HS-5 (cell line): ENCODE measurements at regions not wholly inside any gene's neighbourhood (a gene's known extent, or its start where the extent isn't known, plus 50 kb on each side); places are given as distances from the start of the nearest gene placed in this dataset.
"Not testable (repeated sequence)": the region's sequence is repeated elsewhere in the genome, so short reads cannot be mapped to it uniquely, and the experiment has no call there.

ENCODE experiments used
- DNase-seq: peaks from one replicate; pipeline ENCODE4 v3.0.0-alpha.2; 2012; ENCODE audit warnings: low read depth

DNA sequence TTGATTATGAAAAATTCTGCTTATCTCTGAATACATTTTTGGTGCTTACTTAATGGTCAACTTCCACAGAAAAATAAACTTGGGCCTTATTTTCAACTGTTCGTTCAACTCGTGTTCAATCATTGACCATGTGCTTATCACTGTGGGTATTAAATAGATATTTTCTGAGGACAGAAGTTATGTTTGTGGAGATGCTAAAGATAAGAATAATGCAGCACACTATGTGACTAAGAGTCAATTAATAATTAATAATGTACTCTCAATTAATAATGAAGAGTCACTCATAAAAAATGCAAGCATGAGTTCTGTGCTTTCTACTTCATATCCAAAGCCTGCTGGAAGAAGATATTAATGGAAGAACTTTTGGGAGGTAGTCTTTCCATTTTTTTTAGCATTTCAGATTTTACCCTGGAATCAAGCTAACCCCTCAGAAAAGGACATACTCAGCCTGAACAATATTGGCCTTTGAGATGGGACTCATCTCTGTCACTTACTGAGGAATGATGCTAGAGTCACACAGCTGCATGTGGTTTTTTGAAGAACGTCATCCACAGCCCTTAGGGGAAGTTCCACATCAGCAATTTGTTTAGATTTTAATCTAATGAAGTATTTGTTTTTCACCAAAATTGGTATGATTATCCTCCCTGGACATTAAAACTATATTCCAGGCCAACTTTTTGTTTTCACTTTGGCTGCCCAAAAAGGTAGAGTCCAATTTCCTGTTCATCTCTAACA lies 191.9 kb upstream of the CRIM1 start:
- no peak for DNase-seq

GRCh38 chr2:36157093-36157492 lies 198.5 kb upstream of the CRIM1 start:
- not testable (repeated sequence) for DNase-seq

DNA sequence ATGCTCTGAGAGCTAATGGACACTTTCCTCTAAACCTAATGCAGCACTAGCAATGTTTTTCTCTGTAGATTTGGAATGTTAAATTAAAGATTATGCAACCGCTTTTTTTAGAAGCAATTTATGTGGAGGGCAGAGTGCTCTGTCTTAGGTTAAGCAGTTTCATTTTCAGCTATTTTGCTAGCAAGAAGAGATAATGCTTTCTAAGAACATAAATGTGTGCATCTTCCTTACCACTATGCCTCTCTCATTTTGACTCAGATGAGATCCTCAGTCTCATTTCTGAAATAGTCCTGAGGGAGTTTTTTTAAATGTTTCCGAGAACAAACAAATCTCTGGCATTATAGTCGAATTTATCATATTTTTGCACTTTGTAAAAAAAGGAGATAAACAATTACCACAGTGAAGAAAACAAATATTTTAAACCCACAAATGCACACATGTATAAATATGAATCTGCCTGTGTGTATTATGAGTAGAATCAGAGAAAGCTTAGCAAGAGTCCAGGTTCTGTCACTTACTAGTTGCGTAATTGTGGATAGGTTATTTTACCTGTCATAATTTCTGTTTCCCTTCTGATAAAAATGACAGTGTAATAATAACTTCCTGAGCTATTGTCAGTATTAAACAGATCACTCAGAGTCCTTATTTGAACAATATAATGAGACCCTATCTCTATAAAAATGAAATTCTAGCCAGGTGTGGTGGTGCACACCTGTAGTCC lies 207.7 kb upstream of the CRIM1 start:
- no peak for DNase-seq

- DNase-seq = no peak
Observed at GRCh38 chr2:36146765-36147164, 208.8 kb upstream of the CRIM1 start.

DNA sequence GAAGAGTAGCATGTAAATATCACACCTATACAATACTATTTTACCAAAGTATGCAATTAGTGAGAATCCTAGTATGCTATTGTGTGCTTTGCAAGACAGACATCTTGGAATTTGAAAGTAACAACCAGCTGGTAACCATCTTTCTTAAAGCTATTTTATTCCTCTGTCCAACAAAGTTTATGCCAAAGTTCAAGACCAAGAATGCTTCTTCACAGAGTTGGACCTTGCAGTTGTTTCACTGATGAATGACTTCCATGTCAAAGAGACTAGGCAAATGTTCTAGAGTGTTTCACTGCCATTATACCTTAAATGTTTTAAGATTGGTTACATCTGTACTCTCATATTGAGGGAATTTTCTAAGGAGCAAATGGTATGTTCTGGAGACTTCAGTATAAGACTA lies 215.2 kb upstream of the CRIM1 start:
- DNase-seq = no peak

DNA sequence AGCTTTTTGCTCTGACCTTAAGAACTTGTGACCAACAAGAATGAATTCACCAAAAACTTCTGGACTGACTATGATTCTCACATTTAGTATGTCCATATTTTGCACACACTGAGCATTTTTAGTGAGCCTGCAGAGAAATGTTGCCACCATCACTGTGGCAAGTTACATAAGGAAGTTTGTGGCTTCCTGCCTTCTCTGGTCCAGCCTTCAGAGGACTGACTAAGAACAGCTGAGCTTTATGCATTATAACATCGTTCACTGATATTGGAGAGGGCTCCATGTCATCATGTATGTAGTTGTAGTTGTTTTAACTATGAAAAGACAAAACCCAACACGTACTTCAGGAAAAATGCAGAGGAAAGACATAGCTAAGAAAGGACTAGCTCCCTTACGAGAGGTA lies 218.0 kb upstream of the CRIM1 start:
- no peak for DNase-seq

DNA sequence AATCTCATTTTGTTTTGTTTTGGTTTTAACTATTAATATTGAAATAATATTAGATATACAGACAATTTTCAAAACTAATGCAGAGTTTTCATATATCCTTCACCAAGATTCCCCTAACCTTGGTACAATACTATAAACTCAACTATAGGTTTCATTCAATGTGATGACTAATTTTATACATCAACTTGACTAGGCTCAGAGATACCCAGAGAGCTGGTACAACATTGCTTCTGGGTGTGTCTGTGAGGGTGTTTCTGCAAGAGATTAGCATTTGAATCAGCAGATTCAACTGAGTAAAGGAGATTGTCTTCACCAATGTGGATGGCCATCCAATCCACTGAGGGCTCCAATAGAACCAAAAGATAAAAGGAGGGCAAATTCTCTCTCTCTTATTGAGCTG lies 221.3 kb upstream of the CRIM1 start:
- DNase-seq = no peak

DNA sequence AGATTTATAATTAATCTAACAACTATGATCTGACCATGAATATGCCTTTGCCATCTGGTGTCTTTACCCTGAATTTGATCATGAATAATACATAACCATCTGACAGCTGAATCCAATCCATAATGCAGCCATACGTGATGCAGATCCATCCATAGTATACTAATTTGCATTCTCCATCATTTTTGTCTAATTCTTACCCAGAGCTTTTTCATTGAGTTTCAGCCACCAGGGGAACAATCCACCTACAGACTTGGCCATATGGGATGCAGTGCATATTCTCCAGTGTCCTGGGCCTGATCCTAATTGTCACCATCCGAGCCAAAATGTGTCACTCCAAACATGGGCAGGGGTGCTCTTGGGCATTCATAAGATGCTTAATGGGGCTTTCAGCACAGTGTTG lies 227.2 kb upstream of the CRIM1 start:
- DNase-seq = no peak

GRCh38 chr2:36125702-36126101 lies 229.9 kb upstream of the CRIM1 start:
- no peak for DNase-seq

DNA sequence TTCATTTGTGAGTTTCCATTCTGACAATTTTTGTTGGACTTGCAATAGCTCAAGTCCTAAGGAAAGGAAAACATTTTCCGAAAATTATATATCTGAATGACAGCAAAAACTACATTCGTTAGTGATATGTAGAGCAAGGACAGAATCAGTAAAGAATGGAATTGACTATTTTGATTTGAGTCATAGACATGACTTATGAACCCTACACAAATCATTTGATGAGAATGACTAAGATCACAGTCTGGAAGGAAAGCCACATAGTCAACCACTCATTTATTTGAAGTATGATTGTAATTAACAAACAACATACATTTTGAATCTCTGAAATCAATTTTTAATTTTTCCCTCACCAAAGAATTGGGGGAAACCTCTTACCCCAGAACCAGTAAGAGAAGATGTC lies 231.6 kb upstream of the CRIM1 start:
- no peak for DNase-seq

- no peak for DNase-seq
Observed at GRCh38 chr2:36097022-36097421, 258.6 kb upstream of the CRIM1 start.

DNA sequence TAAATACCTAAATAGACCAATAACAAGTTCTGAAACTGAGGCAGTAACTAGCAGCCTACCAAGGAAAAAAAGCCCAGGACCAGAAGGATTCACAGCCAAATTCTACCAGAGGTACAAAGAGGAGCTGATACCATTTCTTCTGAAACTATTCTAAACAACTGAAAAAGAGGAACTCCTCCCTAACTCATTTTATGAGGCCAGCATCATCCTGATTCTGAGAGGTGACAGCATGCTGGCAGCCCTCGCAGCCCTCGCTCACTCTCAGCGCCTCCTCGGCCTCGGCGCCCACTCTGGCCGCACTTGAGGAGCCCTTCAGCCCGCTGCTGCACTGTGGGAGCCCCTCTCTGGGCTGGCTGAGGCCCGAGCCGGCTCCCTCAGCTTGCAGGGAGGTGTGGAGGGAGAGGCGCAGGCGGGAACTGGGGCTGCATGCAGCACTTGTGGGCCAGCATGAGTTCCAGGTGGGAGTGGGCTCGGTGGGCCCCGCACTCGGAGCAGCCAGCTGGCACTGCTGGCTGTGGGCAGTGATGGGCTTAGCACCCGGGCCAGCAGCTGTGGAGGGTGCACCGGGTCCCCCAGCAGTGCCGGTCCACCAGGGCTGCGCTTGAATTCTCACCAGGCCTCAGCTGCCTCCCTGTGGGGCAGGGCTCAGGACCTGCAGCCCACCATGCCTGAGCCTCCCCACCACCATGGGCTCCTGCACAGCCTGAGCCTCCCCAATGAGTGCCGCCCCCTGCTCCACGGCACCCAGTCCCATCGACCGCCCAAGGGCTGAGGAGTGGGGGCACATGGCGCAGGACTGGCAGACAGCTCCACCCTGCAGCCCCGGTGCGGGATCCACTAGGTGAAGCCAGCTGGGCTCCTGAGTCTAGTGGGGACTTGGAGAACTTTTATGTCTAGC lies 263.5 kb upstream of the CRIM1 start:
- DNase-seq = not testable (repeated sequence)

DNA sequence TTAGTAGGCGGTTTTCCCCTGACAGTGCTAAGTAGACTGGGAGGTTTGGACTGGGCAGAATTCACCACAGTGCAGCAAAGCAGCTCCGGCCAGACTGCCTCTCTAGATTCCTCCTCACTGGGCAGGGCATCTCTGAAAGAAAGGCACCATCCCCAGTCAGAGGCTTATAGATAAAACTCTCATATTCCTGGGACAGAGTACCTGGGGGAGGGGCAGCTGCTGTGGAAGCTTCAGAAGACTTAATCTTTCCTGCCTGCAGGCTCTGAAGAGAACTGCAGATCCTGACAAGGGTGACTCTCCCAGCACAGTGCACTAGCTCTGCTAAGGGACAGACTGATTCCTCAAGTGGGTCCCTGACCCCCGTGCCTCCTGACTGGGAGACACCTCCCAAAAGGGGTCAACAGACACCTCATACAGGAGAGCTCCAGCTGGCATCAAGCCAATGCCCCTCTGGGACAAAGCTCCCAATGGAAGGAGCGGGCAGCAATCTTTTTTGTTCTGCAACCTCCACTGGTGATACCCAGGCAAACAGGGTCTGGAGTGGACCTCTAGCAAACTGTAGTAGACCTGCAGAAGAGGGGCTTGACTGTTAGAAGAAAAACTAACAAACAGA lies 266.8 kb upstream of the CRIM1 start:
- DNase-seq = no peak

DNA sequence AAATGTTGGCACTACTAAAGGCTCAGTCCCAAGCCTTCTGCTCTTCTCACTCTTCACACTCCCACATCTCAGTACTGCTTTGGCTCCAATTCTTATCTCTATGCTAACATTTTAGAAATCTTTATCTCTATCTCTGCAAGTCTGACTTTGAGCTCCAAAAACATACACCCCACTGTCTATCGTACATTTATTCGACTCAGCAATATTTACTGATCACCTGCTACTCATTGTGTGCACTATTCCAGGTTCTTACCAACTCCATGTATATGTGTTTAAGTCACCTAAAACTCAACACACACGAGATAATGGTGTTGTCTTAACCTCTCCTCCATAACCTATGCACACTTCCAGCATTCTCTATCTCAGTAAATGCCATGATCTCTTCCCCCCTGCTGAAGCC lies 268.2 kb upstream of the CRIM1 start:
- DNase-seq = no peak

DNA sequence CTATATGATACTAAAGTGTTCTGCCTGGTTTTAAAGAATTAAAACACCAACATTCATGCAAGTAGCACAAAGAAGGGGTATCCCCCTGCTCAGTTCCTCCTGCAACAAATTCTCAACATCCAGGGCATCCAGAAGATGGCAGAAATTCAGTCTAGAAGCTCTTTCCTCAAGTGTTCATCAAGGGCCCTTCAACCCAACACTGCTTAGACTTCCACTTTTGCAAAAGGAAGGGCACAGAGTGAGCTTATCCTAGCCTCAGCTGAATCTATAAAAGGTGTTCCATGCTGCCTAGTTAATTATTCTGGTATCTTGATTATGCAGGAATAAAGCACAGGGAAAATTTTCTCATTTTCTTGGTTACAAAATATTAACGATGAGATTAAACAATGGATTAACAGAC lies 275.8 kb upstream of the CRIM1 start:
- DNase-seq = no peak

DNA sequence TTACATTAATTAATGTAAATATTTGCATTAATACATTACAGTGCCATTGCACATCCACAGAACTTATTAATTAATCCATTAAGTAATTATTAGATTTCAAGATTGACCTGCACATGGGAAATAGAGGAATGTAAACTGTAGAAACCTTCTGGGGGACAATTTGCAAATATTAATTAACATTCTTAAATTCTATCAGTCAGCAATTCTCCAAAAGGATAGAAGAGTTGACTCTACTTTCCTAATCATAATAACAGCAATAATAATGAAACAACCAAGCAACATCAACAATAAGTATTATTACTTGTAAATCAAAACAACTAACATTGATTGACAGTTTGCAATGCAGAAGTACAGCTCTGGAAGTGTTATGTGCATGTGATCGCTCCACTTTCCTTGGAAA lies 281.6 kb upstream of the CRIM1 start:
- no peak for DNase-seq

GRCh38 chr2:36071698-36072097 lies 283.9 kb upstream of the CRIM1 start:
- DNase-seq = no peak

GRCh38 chr2:36069074-36069473 lies 286.5 kb upstream of the CRIM1 start:
- DNase-seq = no peak

DNA sequence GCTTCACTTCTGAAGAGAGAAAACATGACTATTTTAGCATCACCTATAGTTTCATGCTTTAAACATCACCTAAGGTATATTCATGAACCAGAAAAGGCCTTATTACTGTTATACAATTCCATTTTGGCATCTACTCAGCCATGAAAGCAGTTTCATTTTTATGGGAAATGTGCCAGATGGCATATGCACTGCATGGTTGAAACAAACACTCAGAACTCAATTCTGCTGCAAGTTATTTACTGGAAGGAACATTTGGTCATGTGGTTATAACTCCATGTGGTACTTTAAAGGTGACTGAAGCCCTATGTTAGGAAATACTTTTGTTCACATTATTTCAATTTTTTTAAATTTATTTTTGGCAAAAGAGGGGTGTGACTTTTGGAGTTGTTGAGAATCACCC lies 287.5 kb upstream of the CRIM1 start:
- no peak for DNase-seq

- no peak for DNase-seq
Observed at GRCh38 chr2:36060133-36060532, 295.4 kb upstream of the CRIM1 start.

GRCh38 chr2:36059691-36060090 lies 295.9 kb upstream of the CRIM1 start:
- no peak for DNase-seq

- peak; percentile 30 for DNase-seq
Observed at GRCh38 chr2:36058953-36059352, 296.6 kb upstream of the CRIM1 start.
